ENCODE measurements at regions not wholly inside any gene's neighbourhood (a gene's known extent, or its start where the extent isn't known, plus 50 kb on each side); places are given as distances from the start of the nearest gene placed in this dataset.

DNA sequence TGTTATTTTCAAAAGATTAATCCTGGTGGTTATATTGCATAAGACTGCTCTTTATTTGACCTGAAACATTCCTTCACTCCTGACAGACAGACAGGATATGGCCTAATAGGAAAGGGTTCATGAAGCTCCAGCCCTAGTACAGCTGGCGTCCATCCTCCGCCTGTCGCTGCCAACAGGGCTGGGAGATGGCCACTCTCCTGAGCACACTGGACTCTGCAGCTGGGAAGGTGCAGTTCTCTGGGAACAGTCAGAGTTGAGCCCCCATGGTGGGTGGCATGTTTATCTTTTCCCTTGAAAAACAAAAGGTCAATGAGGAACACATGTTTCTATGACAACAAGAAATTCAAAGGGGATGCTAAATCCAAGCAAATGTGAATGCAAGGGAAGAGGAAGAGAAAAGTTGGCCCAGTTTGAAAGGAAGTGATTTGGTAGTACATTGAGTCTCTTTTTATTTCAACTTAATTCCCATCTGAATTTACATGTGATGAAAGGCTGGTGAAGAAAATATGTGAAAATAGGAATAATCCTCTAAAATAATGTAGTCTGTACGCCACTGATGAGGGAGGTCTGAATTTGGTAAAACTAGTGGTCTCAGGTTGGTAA, 89.9 kb upstream of the DCN start:
- WGBS, 5 donors, result 83 to 93% (median 91%) methylated on average over 2 to 4 of the region's 4 CpGs
- H3K27ac ChIP-seq, result no peak overlapping the region
- H3K9me3 ChIP-seq, result no peaks in the 10 kb centered on the region
- no peak for DNase-seq
- H3K27me3 ChIP-seq (replicated peaks in 1 of 7), result no peaks in the 10 kb centered on the region
- no peaks in the 10 kb centered on the region for H3K36me3 ChIP-seq
- H3K4me3 ChIP-seq, result no peak overlapping the region
- intact Hi-C loops (cut with DNase I; ENCODE audit: low total_unique reads), result no loop called here
- no peaks in the 10 kb centered on the region for H3K4me1 ChIP-seq
- no peak for TF ChIP-seq POLR2AphosphoS5 (IDR thresholded peaks at IDR 0.05)
- no peak for TF ChIP-seq POLR2A (IDR thresholded peaks at IDR 0.05)
- TF ChIP-seq, protein P1, sequence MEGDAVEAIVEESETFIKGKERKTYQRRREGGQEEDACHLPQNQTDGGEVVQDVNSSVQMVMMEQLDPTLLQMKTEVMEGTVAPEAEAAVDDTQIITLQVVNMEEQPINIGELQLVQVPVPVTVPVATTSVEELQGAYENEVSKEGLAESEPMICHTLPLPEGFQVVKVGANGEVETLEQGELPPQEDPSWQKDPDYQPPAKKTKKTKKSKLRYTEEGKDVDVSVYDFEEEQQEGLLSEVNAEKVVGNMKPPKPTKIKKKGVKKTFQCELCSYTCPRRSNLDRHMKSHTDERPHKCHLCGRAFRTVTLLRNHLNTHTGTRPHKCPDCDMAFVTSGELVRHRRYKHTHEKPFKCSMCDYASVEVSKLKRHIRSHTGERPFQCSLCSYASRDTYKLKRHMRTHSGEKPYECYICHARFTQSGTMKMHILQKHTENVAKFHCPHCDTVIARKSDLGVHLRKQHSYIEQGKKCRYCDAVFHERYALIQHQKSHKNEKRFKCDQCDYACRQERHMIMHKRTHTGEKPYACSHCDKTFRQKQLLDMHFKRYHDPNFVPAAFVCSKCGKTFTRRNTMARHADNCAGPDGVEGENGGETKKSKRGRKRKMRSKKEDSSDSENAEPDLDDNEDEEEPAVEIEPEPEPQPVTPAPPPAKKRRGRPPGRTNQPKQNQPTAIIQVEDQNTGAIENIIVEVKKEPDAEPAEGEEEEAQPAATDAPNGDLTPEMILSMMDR (IDR thresholded peaks at IDR 0.05 in 8 of 11, conservative IDR thresholded peaks at IDR 0.05 in 3 of 11), result no peak

DNA sequence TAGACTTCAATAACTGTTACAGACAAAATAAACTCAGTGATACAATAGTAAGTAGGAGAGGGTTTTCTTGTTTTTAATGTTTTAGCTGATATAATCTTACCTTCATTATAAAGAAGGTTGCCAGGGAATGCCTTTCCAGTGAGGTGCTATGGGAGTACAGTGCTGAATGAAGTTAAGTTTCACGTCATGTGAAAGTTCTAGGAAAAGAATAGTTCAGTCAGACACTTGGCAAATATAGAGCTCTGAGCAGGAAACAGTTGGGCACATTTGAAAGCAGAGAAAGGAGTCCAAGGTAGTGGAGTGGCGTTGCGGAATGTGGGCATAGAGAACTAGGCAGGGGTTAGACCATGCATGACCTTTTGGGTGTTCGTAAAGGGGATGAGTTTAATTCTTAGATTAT, 88.6 kb upstream of the DCN start:
- intact Hi-C loops (cut with DNase I; ENCODE audit: low total_unique reads), result no loop called here
- 69 to 92% (median 79%) methylated on average over 4 of the region's 4 CpGs for WGBS, 5 donors
- Histone ChIP-seq H3K27me3 (replicated peaks in 1 of 7) (no peaks in the 10 kb centered on the region), H3K4me3 (no peak overlapping the region), H3K27ac (no peak overlapping the region), H3K4me1 (no peaks in the 10 kb centered on the region), H3K36me3 (no peaks in the 10 kb centered on the region), H3K9me3 (no peaks in the 10 kb centered on the region)
- no peak for DNase-seq
- TF ChIP-seq, protein P1 (IDR thresholded peaks at IDR 0.05 in 8 of 11, conservative IDR thresholded peaks at IDR 0.05 in 3 of 11), result no peak
- no peak for TF ChIP-seq POLR2A (IDR thresholded peaks at IDR 0.05)
- TF ChIP-seq POLR2AphosphoS5 (IDR thresholded peaks at IDR 0.05), result no peak

DNA sequence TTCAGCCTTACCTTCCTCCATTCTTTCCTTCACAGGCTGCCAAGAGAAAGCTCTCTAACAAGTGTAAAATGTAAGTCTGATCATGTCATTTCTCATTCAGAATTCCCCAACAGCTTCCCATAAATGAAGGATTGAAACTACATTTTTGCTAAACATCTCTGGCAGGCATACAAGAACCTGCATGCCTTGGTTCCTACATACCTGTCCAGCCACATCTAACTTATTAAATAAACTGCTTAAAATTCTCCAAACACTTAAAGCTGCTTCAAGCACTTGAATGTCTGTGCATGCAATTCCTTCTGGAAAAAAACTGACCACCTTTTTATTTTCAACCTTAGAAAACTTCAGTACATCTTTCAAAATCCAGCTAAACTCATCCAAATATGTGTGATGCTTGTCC, 84.4 kb upstream of the DCN start:
- Histone ChIP-seq H3K27me3 (replicated peaks in 1 of 7) (no peaks in the 10 kb centered on the region), H3K4me3 (no peak overlapping the region), H3K4me1 (no peaks in the 10 kb centered on the region), H3K27ac (no peak overlapping the region), H3K36me3 (no peaks in the 10 kb centered on the region), H3K9me3 (no peaks in the 10 kb centered on the region)
- no peak for DNase-seq
- intact Hi-C loops (cut with DNase I; ENCODE audit: low total_unique reads), result no loop called here
- TF ChIP-seq POLR2AphosphoS5 (IDR thresholded peaks at IDR 0.05) (no peak), POLR2A (IDR thresholded peaks at IDR 0.05) (no peak)
- TF ChIP-seq, protein P1 (IDR thresholded peaks at IDR 0.05 in 8 of 11, conservative IDR thresholded peaks at IDR 0.05 in 3 of 11), result no peak

DNA sequence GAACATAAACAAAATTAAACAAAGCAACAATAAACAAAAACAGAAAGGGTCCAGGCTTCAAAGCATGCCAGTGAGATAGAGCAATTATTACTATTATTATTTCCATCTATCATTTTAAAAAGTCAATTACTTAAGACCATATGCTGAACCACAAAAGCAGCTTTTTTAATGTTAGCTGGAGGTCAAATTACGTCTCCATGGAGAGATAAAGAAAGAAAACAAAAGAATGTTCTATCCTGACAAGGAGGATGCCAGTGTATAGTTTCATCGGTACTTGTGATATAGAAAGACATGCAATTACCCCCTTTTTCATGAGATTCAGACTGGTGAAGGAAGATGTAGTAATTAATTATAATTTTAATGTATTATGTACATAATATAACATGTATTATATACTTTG, 81.6 kb upstream of the DCN start:
- WGBS, 5 donors, result 75 to 84% (median 82%) methylated on average over 2 of the region's 2 CpGs

More for the DNA sequence above, 81.6 kb upstream of the DCN start:
- H3K4me1 ChIP-seq, result no peaks in the 10 kb centered on the region
- no peaks in the 10 kb centered on the region for H3K27me3 ChIP-seq (replicated peaks in 1 of 7)
- intact Hi-C loops (cut with DNase I; ENCODE audit: low total_unique reads), result no loop called here
- no peaks in the 10 kb centered on the region for H3K9me3 ChIP-seq
- no peak overlapping the region for H3K4me3 ChIP-seq
- H3K36me3 ChIP-seq, result no peaks in the 10 kb centered on the region
- no peak for DNase-seq
- TF ChIP-seq POLR2A (IDR thresholded peaks at IDR 0.05), result no peak
- TF ChIP-seq POLR2AphosphoS5 (IDR thresholded peaks at IDR 0.05), result no peak
- TF ChIP-seq, protein P1 (IDR thresholded peaks at IDR 0.05 in 8 of 11, conservative IDR thresholded peaks at IDR 0.05 in 3 of 11), result no peak
- H3K27ac ChIP-seq, result no peak overlapping the region
